ENCODE measurements at regions not wholly inside any gene's neighbourhood (a gene's known extent, or its start where the extent isn't known, plus 50 kb on each side); places are given as distances from the start of the nearest gene placed in this dataset.

- Histone ChIP-seq H3F3A (ENCODE audit: control insufficient read depth, insufficient read depth) (no peaks in the 10 kb centered on the region), H3K27ac (ENCODE audit: low read depth, low read length) (no peak overlapping the region), H3K9me3 (ENCODE audit: control insufficient read depth, insufficient read depth, low read length) (no peaks in the 10 kb centered on the region), H3K36me3 (ENCODE audit: control insufficient read depth, low read length) (no peaks in the 10 kb centered on the region), H3K27me3 (ENCODE audit: control insufficient read depth, low read length) (no peaks in the 10 kb centered on the region), H3K4me2 (ENCODE audit: low read length) (no peak overlapping the region), H3K4me3 (ENCODE audit: low read length) (no peak overlapping the region), H3K9me2 (replicated peaks; ENCODE audit: control insufficient read depth, low read length) (no peaks in the 10 kb centered on the region), H3K79me2 (ENCODE audit: control insufficient read depth, low read length) (no peaks in the 10 kb centered on the region), H4K20me1 (ENCODE audit: control insufficient read depth, insufficient read depth, low read depth, low read length) (no peaks in the 10 kb centered on the region), H3K4me1 (ENCODE audit: control insufficient read depth, low read length) (no peaks in the 10 kb centered on the region)
- TF ChIP-seq EZH2phosphoT487 (IDR thresholded peaks at IDR 0.05; ENCODE audit: borderline replicate concordance, low read length), result no peak
- no peak for TF ChIP-seq CTCF (IDR thresholded peaks at IDR 0.05; ENCODE audit: low read depth, low read length, poor library complexity, severe bottlenecking)
Observed at GRCh38 chr9:99752417-99753109, 69.1 kb upstream of the NR4A3 start.

- TF ChIP-seq EZH2phosphoT487 (IDR thresholded peaks at IDR 0.05; ENCODE audit: borderline replicate concordance, low read length), result no peak
- TF ChIP-seq CTCF (IDR thresholded peaks at IDR 0.05; ENCODE audit: low read depth, low read length, poor library complexity, severe bottlenecking), result no peak
- H3K9me3 ChIP-seq (ENCODE audit: control insufficient read depth, insufficient read depth, low read length), result no peaks in the 10 kb centered on the region
- H3K27ac ChIP-seq (ENCODE audit: low read depth, low read length), result no peak overlapping the region
- no peak overlapping the region for H3K4me3 ChIP-seq (ENCODE audit: low read length)
- H3K4me1 ChIP-seq (ENCODE audit: control insufficient read depth, low read length), result no peaks in the 10 kb centered on the region
- H3K4me2 ChIP-seq (ENCODE audit: low read length), result no peak overlapping the region
- no peaks in the 10 kb centered on the region for H3K79me2 ChIP-seq (ENCODE audit: control insufficient read depth, low read length)
- H3K27me3 ChIP-seq (ENCODE audit: control insufficient read depth, low read length), result no peaks in the 10 kb centered on the region
- no peaks in the 10 kb centered on the region for H3F3A ChIP-seq (ENCODE audit: control insufficient read depth, insufficient read depth)
- H3K36me3 ChIP-seq (ENCODE audit: control insufficient read depth, low read length), result no peaks in the 10 kb centered on the region
- no peaks in the 10 kb centered on the region for H3K9me2 ChIP-seq (replicated peaks; ENCODE audit: control insufficient read depth, low read length)
- no peaks in the 10 kb centered on the region for H4K20me1 ChIP-seq (ENCODE audit: control insufficient read depth, insufficient read depth, low read depth, low read length)
Observed at GRCh38 chr9:99753436-99753835, 68.2 kb upstream of the NR4A3 start.

GRCh38 chr9:99760421-99760820, 61.3 kb upstream of the NR4A3 start:
- no peak overlapping the region for H3K4me2 ChIP-seq (ENCODE audit: low read length)
- H3K4me3 ChIP-seq (ENCODE audit: low read length), result no peak overlapping the region
- H3K27me3 ChIP-seq (ENCODE audit: control insufficient read depth, low read length), result 0 out of 2 replicates have a peak, but pooled peaks cover 3% of the 10 kb centered on the region
- H3K9me3 ChIP-seq (ENCODE audit: control insufficient read depth, insufficient read depth, low read length), result no peaks in the 10 kb centered on the region
- H3F3A ChIP-seq (ENCODE audit: control insufficient read depth, insufficient read depth), result no peaks in the 10 kb centered on the region
- TF ChIP-seq CTCF (IDR thresholded peaks at IDR 0.05; ENCODE audit: low read depth, low read length, poor library complexity, severe bottlenecking), result no peak
- TF ChIP-seq EZH2phosphoT487 (IDR thresholded peaks at IDR 0.05; ENCODE audit: borderline replicate concordance, low read length), result no peak
- H3K4me1 ChIP-seq (ENCODE audit: control insufficient read depth, low read length), result peaks cover 3% of the 10 kb centered on the region; the same call in 1 of the 2 replicates
- H3K36me3 ChIP-seq (ENCODE audit: control insufficient read depth, low read length), result no peaks in the 10 kb centered on the region
- H3K9me2 ChIP-seq (replicated peaks; ENCODE audit: control insufficient read depth, low read length), result no peaks in the 10 kb centered on the region
- no peaks in the 10 kb centered on the region for H4K20me1 ChIP-seq (ENCODE audit: control insufficient read depth, insufficient read depth, low read depth, low read length)
- H3K27ac ChIP-seq (ENCODE audit: low read depth, low read length), result no peak overlapping the region
- H3K79me2 ChIP-seq (ENCODE audit: control insufficient read depth, low read length), result no peaks in the 10 kb centered on the region

Data from DOHH2 (cell line).